Rectal smooth muscle tissue (tissue), 1 donor: ENCODE measurements at regions not wholly inside any gene's neighbourhood (a gene's known extent, or its start where the extent isn't known, plus 50 kb on each side); places are given as distances from the start of the nearest gene placed in this dataset.

Experiments
- H3K27ac ChIP-seq: one replicate; pipeline ENCODE4 v1.7.0; 2013; ENCODE audit warnings: low read depth, low read length, inconsistent platforms
- H3K27me3 ChIP-seq: one replicate; pipeline ENCODE4 v1.7.0; 2013; ENCODE audit warnings: low read length; ENCODE audit not compliant: control insufficient read depth, insufficient read depth
- H3K36me3 ChIP-seq: one replicate; pipeline ENCODE4 v1.7.0; 2013; ENCODE audit warnings: low read length; ENCODE audit not compliant: control insufficient read depth, insufficient read depth
- H3K4me1 ChIP-seq: one replicate; pipeline ENCODE4 v1.7.0; 2013; ENCODE audit warnings: low read length; ENCODE audit not compliant: control insufficient read depth, insufficient read depth
- H3K4me3 ChIP-seq: one replicate; pipeline ENCODE4 v1.7.0; 2013; ENCODE audit warnings: low read length
- H3K9ac ChIP-seq: one replicate; pipeline ENCODE4 v1.7.0; 2013; ENCODE audit warnings: low read length

DNA sequence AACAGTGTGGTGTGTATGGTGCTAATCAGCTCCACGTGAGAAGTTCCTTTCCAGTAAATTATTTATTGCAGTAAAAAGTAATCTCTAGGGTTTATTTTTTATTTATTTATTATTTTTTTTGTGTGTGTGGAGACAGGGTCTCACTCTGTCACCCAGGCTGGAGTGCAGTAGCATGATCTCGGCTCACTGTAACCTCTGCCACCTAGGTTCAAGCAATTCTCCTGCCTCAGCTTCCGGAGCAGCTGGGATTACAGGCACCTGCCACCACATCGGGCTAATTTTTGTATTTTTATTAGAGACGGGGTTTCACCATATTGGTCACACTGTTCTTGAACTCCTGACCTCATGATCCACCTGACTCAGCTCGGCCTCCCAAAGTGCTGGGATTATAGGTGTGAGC is 606.9 kb downstream of the PCDH7 start:
- no peaks in the 10 kb centered on the region for H3K27me3 ChIP-seq
- no peaks in the 10 kb centered on the region for H3K36me3 ChIP-seq
- no peak overlapping the region for H3K27ac ChIP-seq
- no peaks in the 10 kb centered on the region for H3K4me1 ChIP-seq
- H3K4me3 ChIP-seq: no peak overlapping the region
- no peak overlapping the region for H3K9ac ChIP-seq

- Histone ChIP-seq H3K4me3 (no peak overlapping the region), H3K4me1 (no peaks in the 10 kb centered on the region), H3K27ac (no peak overlapping the region), H3K9ac (no peak overlapping the region), H3K27me3 (no peaks in the 10 kb centered on the region), H3K36me3 (no peaks in the 10 kb centered on the region)
These were observed 608.8 kb downstream of the PCDH7 start for GRCh38 chr4:31328932-31329331.

- Histone ChIP-seq H3K27ac (no peak overlapping the region), H3K4me1 (no peaks in the 10 kb centered on the region), H3K9ac (no peak overlapping the region), H3K27me3 (no peaks in the 10 kb centered on the region), H3K4me3 (no peak overlapping the region), H3K36me3 (no peaks in the 10 kb centered on the region)
These were observed 614.1 kb downstream of the PCDH7 start for GRCh38 chr4:31334086-31334910.

- H3K27ac ChIP-seq: no peak overlapping the region
- H3K27me3 ChIP-seq: no peaks in the 10 kb centered on the region
- H3K9ac ChIP-seq: no peak overlapping the region
- no peak overlapping the region for H3K4me3 ChIP-seq
- no peaks in the 10 kb centered on the region for H3K36me3 ChIP-seq
- no peaks in the 10 kb centered on the region for H3K4me1 ChIP-seq
These were observed 617.8 kb downstream of the PCDH7 start for GRCh38 chr4:31338000-31338399.

- H3K4me3 ChIP-seq: no peak overlapping the region
- H3K36me3 ChIP-seq: no peaks in the 10 kb centered on the region
- no peaks in the 10 kb centered on the region for H3K4me1 ChIP-seq
- H3K27ac ChIP-seq: no peak overlapping the region
- no peaks in the 10 kb centered on the region for H3K27me3 ChIP-seq
- no peak overlapping the region for H3K9ac ChIP-seq
These were observed 621.6 kb downstream of the PCDH7 start for GRCh38 chr4:31341601-31342359.

- Histone ChIP-seq H3K36me3 (no peaks in the 10 kb centered on the region), H3K27me3 (no peaks in the 10 kb centered on the region), H3K4me3 (no peak overlapping the region), H3K9ac (no peak overlapping the region), H3K4me1 (no peaks in the 10 kb centered on the region), H3K27ac (no peak overlapping the region)
These were observed 622.9 kb downstream of the PCDH7 start for GRCh38 chr4:31343061-31343460.

DNA sequence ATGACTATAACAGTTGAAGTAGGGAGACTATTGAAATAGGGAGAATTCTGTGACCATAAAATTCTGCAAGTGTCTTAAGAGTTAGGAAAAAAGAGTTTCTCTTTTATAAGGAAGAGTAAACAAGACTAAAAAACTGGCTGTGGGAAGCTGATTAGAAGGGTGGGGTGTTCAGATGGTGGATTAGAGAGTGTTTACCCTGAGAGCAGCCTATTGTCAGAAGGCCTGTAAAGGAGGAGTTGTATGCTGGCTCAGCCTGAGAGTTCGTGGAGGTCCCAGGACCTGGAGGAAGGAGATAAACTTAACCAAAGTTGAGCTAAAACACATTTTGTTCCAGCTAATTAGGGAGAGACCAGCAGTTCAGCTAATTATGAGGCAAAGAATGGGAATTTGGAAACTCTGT is 629.7 kb downstream of the PCDH7 start:
- Histone ChIP-seq H3K4me1 (no peaks in the 10 kb centered on the region), H3K9ac (no peak overlapping the region), H3K27me3 (no peaks in the 10 kb centered on the region), H3K4me3 (no peak overlapping the region), H3K27ac (no peak overlapping the region), H3K36me3 (no peaks in the 10 kb centered on the region)

GRCh38 chr4:31351695-31352094 is 631.5 kb downstream of the PCDH7 start:
- Histone ChIP-seq H3K4me3 (no peak overlapping the region), H3K4me1 (no peaks in the 10 kb centered on the region), H3K36me3 (no peaks in the 10 kb centered on the region), H3K27me3 (no peaks in the 10 kb centered on the region), H3K27ac (no peak overlapping the region), H3K9ac (no peak overlapping the region)

GRCh38 chr4:31356839-31357238 is 636.7 kb downstream of the PCDH7 start:
- no peak overlapping the region for H3K27ac ChIP-seq
- H3K36me3 ChIP-seq: no peaks in the 10 kb centered on the region
- H3K4me3 ChIP-seq: no peak overlapping the region
- no peak overlapping the region for H3K9ac ChIP-seq
- no peaks in the 10 kb centered on the region for H3K4me1 ChIP-seq
- no peaks in the 10 kb centered on the region for H3K27me3 ChIP-seq

DNA sequence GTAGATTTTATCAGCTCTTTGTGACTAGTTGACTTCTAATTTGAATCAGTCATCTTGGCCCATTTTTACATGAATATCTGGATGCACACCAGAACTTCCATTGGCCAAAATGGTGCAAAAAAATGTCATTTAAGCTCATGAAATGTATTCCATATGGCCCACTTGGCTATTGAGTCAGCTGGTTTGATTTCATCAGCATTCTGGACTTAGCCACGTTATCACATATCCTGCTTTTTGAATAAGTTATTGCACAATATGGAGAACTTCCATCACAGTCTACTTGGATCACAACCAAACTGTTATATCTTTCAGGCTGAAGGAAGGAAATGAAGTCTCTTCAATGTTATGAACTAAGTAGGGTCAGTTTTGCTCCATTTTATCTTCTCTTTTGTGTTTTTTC is 640.6 kb downstream of the PCDH7 start:
- H3K27ac ChIP-seq: no peak overlapping the region
- H3K4me3 ChIP-seq: no peak overlapping the region
- no peaks in the 10 kb centered on the region for H3K4me1 ChIP-seq
- H3K27me3 ChIP-seq: no peaks in the 10 kb centered on the region
- H3K9ac ChIP-seq: no peak overlapping the region
- H3K36me3 ChIP-seq: no peaks in the 10 kb centered on the region

GRCh38 chr4:31362756-31363155 is 642.6 kb downstream of the PCDH7 start:
- no peak overlapping the region for H3K9ac ChIP-seq
- H3K27me3 ChIP-seq: no peaks in the 10 kb centered on the region
- H3K4me1 ChIP-seq: no peaks in the 10 kb centered on the region
- H3K4me3 ChIP-seq: no peak overlapping the region
- H3K27ac ChIP-seq: no peak overlapping the region
- H3K36me3 ChIP-seq: no peaks in the 10 kb centered on the region

GRCh38 chr4:31365006-31365690 is 645.0 kb downstream of the PCDH7 start:
- H3K27ac ChIP-seq: no peak overlapping the region
- H3K36me3 ChIP-seq: no peaks in the 10 kb centered on the region
- H3K4me3 ChIP-seq: no peak overlapping the region
- no peaks in the 10 kb centered on the region for H3K4me1 ChIP-seq
- H3K27me3 ChIP-seq: no peaks in the 10 kb centered on the region
- no peak overlapping the region for H3K9ac ChIP-seq
